HepG2 (cell line): ENCODE measurements at regions not wholly inside any gene's neighbourhood (a gene's known extent, or its start where the extent isn't known, plus 50 kb on each side); places are given as distances from the start of the nearest gene placed in this dataset.

Experiments
- ATAC-seq: fragments of 200-7000 bp; cut with Tn5 transposase; 3 replicates; pipeline ENCODE4 v1.9.1; 2020; ENCODE audit warnings: mild to moderate bottlenecking, moderate library complexity
- BruUV-seq: library from RNA; stranded (reverse); fragments of 400-500 nt; replicated peaks from 2 replicates; lab custom pipeline; 2021; lab: Mats Ljungman, UMichigan
- CTCF ChIA-PET: fragments of 300-600 bp; formaldehyde crosslinking; extraction: SDS; loops from one replicate; lab custom pipeline; 2021; ENCODE audit warnings: low total read pairs, inconsistent platforms, low intra/inter-chr PET ratio; lab: Yijun Ruan, JAX
- POLR2A ChIA-PET: fragments of 350-600 bp; sonication (Branson Sonifier 250); formaldehyde crosslinking; loops from one replicate; lab custom pipeline; 2020; ENCODE audit warnings: antibody characterized with exemption, inconsistent platforms; lab: Yijun Ruan, JAX
- DNase-seq: peaks from one replicate; pipeline ENCODE4 v3.0.0-alpha.2; 2015; ENCODE audit warnings: low spot score
- FAIRE-seq: peaks from 3 replicates; lab custom pipeline; 2011; peaks lifted over from hg19 to GRCh38; lab: Jason Lieb, UNC
- H2AFZ ChIP-seq: one replicate; pipeline ENCODE4 v1.6.1; 2011; ENCODE audit warnings: low read length, inconsistent platforms
- H3K27ac ChIP-seq: fragments of 300-600 bp; 3 replicates; pipeline ENCODE4 v1.8.0; 2011; ENCODE audit warnings: mixed run types, mild to moderate bottlenecking, mixed read lengths, low read length, inconsistent platforms; ENCODE audit not compliant: insufficient read depth; ENCODE audit errors: extremely low read length
- H3K27me3 ChIP-seq, 2 experiments: fragments of 200-600 bp in 1 of 2; 2 replicates in 1 of 2; 3 replicates in 1 of 2; pipeline versions ENCODE4 v1.6.0 to v1.8.0; 2011; ENCODE audit warnings: low read length in 2 of 2, mild to moderate bottlenecking in 2 of 2, moderate library complexity in 2 of 2, inconsistent platforms in 1 of 2; ENCODE audit not compliant: insufficient read depth in 2 of 2, control insufficient read depth in 1 of 2
- H3K36me3 ChIP-seq, 2 experiments: fragments of 200-600 bp in 1 of 2; replicated peaks in 1 of 2; 2 replicates in 1 of 2; 3 replicates in 1 of 2; pipeline versions ENCODE4 v1.5.1 to v1.8.0; 2011; ENCODE audit warnings: low read length in 2 of 2, inconsistent platforms in 1 of 2; ENCODE audit not compliant: insufficient read depth in 2 of 2, control insufficient read depth in 1 of 2
- H3K4me1 ChIP-seq: 2 replicates; pipeline ENCODE4 v1.5.1; 2012; ENCODE audit warnings: low read length, inconsistent platforms; ENCODE audit not compliant: insufficient read depth
- H3K4me2 ChIP-seq: 2 replicates; pipeline ENCODE4 v1.6.0; 2011; ENCODE audit warnings: low read depth, low read length, inconsistent platforms
- H3K4me3 ChIP-seq, 3 experiments: fragments of 200-600 bp in 1 of 3; sonication (generic), shearing (Covaris generic) in 1 of 3; replicated peaks in 1 of 3; 2 replicates each; pipeline ENCODE4 v1.5.1; 2011 to 2016; ENCODE audit warnings: low read length in 3 of 3, inconsistent platforms in 2 of 3, low read depth in 2 of 3, mild to moderate bottlenecking in 2 of 3, control low read depth in 1 of 3, mixed read lengths in 1 of 3; ENCODE audit not compliant: insufficient read depth in 1 of 3
- H3K79me2 ChIP-seq: one replicate; pipeline ENCODE4 v1.6.1; 2011; ENCODE audit warnings: low read length, inconsistent platforms; ENCODE audit not compliant: insufficient read depth
- H3K9ac ChIP-seq: 2 replicates; pipeline ENCODE4 v1.6.0; 2011; ENCODE audit warnings: mild to moderate bottlenecking, low read depth, low read length, inconsistent platforms; ENCODE audit not compliant: insufficient read depth
- H3K9me3 ChIP-seq: 2 replicates; pipeline ENCODE4 v1.5.1; 2012; ENCODE audit warnings: mild to moderate bottlenecking, low read length
- H4K20me1 ChIP-seq: 2 replicates; pipeline ENCODE4 v1.6.0; 2011; ENCODE audit warnings: inconsistent platforms, mild to moderate bottlenecking, low read length, moderate library complexity; ENCODE audit not compliant: insufficient read depth
- BATF2 ChIP-seq: sonication (generic); formaldehyde crosslinking; IDR thresholded peaks from 2 replicates; pipeline ENCODE4 v1.8.0; 2022; ENCODE audit warnings: mild to moderate bottlenecking, missing genetic modification reagents, moderate library complexity
- CSRNP2 ChIP-seq: sonication (generic); formaldehyde crosslinking; conservative IDR thresholded peaks from 2 replicates; pipeline ENCODE4 v1.8.0; 2022; ENCODE audit warnings: low read depth, missing genetic modification reagents
- E2F5 ChIP-seq: sonication (generic); formaldehyde crosslinking; conservative IDR thresholded peaks from 2 replicates; pipeline ENCODE4 v1.4.0; 2020; ENCODE audit warnings: missing genetic modification reagents
- MAFK ChIP-seq, 2 experiments: IDR thresholded peaks in 1 of 2; conservative IDR thresholded peaks in 1 of 2; 2 replicates each; pipeline ENCODE4 v1.6.1; 2011; ENCODE audit warnings: improper control_type of control experiment in 2 of 2, low read length in 2 of 2
- MTA3 ChIP-seq: sonication (generic); formaldehyde crosslinking; IDR thresholded peaks from 2 replicates; pipeline ENCODE4 v1.4.0; 2020; ENCODE audit warnings: missing genetic modification reagents
- RCOR2 ChIP-seq: IDR thresholded peaks from 2 replicates; pipeline ENCODE4 v1.6.1; 2016; ENCODE audit warnings: missing biosample characterization, missing genetic modification reagents
- ZNF20 ChIP-seq: sonication (generic); formaldehyde crosslinking; IDR thresholded peaks from 2 replicates; pipeline ENCODE4 v1.4.0; 2020; ENCODE audit warnings: mild to moderate bottlenecking, moderate library complexity, missing genetic modification reagents
- ZNF256 ChIP-seq: sonication (generic); formaldehyde crosslinking; conservative IDR thresholded peaks from 2 replicates; pipeline ENCODE4 v1.4.0; 2020; ENCODE audit warnings: missing genetic modification reagents
- ZNF432 ChIP-seq: sonication (generic); formaldehyde crosslinking; IDR thresholded peaks from 2 replicates; pipeline ENCODE4 v1.5.0; 2020; ENCODE audit warnings: missing genetic modification reagents, mild to moderate bottlenecking, borderline replicate concordance
- ZNF501 ChIP-seq: sonication (generic); formaldehyde crosslinking; IDR thresholded peaks from 2 replicates; pipeline ENCODE4 v1.5.1; 2020; ENCODE audit warnings: mild to moderate bottlenecking, moderate library complexity, missing genetic modification reagents
- ZNF513 ChIP-seq: sonication (generic); formaldehyde crosslinking; conservative IDR thresholded peaks from 2 replicates; pipeline ENCODE4 v1.5.0; 2020; ENCODE audit warnings: missing genetic modification reagents
- WGBS: methylation state at CpG from one replicate; pipeline ENCODE4 v1.1.6; 2017; ENCODE audit warnings: low lambda C conversion rate; 5-methylcytosine and 5-hydroxymethylcytosine counted together
- in situ Hi-C: cut with HindIII; loops from 2 replicates; pipeline ENCODE4 v1.10.0; 2017; ENCODE audit warnings: low pct_unique_long_range_greater_than_20kb; ENCODE audit not compliant: extremely low pct_ligation_motif_present
- intact Hi-C: fragments of 100-400 bp; cut with micrococcal nuclease; formaldehyde crosslinking; loops from one replicate; pipeline ENCODE4 v1.10.0; 2022; ENCODE audit not compliant: unreplicated experiment

GRCh38 chr13:50724913-50725312 is 118.6 kb downstream of the DLEU7 start:
- intact Hi-C loops = no loop called here
- DNase-seq (no peak), ATAC-seq (no peak)
- POLR2A ChIA-PET = no interaction called here
- no peaks in the 10 kb centered on the region for H3K4me1 ChIP-seq
- CTCF ChIA-PET = no interaction called here
- H3K27me3 ChIP-seq = no peaks in the 10 kb centered on the region
- no peak overlapping the region for H3K4me2 ChIP-seq
- TF ChIP-seq ZNF20 (no peak), ZNF432 (CRISPR knock-in tag) (no peak), MTA3 (CRISPR knock-in tag) (no peak), MAFK (conservative IDR thresholded peaks at IDR 0.05 in 1 of 2, IDR thresholded peaks at IDR 0.05 in 1 of 2; ENCODE audit: low read length in 2 of 2) (no peak), ZNF513 (CRISPR knock-in tag) (no peak), ZNF256 (CRISPR knock-in tag) (no peak), ZNF501 (CRISPR knock-in tag) (no peak), RCOR2 (CRISPR knock-in tag) (no peak), CSRNP2 (no peak), BATF2 (CRISPR knock-in tag) (no peak), E2F5 (CRISPR knock-in tag) (no peak)
- TF ChIP-seq, all 625 proteins: peak for 0
- Histone ChIP-seq H3K4me3 (no peak overlapping the region), H3K79me2 (no peaks in the 10 kb centered on the region), H4K20me1 (no peaks in the 10 kb centered on the region), H3K36me3 (no peaks in the 10 kb centered on the region), H3K9me3 (no peaks in the 10 kb centered on the region), H2AFZ (no peak overlapping the region), H3K27ac (no peak overlapping the region), H3K9ac (no peak overlapping the region)
- 71% methylated on average over 5 of the region's 5 CpGs for WGBS
- in situ Hi-C loops = no loop called here
- BruUV-seq = no TSS peak
- no peak for FAIRE-seq
